ENCODE measurements at regions not wholly inside any gene's neighbourhood (a gene's known extent, or its start where the extent isn't known, plus 50 kb on each side); places are given as distances from the start of the nearest gene placed in this dataset.

DNA sequence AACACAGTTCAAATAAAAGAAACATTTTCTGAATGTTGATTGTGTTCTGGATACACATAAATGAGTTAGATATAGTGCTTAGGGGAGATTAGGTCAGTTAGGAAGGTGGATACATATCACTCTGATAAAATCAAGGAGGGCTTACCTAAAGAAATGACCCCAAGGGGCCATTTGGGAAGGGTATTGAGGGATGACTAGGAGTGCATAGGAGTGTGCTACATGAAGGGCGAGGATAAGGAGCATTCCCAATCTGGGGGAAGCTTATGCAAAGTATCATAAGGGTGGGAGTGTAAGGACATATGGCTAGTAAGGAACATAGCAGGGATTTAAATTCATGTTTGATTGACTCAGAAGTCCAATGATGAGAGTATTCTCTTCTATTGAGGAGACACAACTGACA lies 183.6 kb downstream of the NSG2 start:
- no peak for FAIRE-seq
- Histone ChIP-seq H3K27ac (ENCODE audit: insufficient read depth, low read depth, low read length) (no peak overlapping the region), H3K4me3 (replicated peaks in 1 of 3; ENCODE audit: insufficient read depth in 1 of 3, low read depth in 1 of 3, low read length in 3 of 3) (no peak overlapping the region), H3K9me1 (replicated peaks; ENCODE audit: control insufficient read depth, extremely low read depth, insufficient read depth, low read length) (no peaks in the 10 kb centered on the region), H3K79me2 (ENCODE audit: control insufficient read depth, insufficient read depth, low read length) (no peaks in the 10 kb centered on the region), H3K4me1 (ENCODE audit: control insufficient read depth, extremely low read depth, insufficient read depth, low read length) (no peaks in the 10 kb centered on the region), H3K36me3 (ENCODE audit: control insufficient read depth in 2 of 2, extremely low read depth in 1 of 2, insufficient read depth in 2 of 2, low read length in 2 of 2) (no peaks in the 10 kb centered on the region), H3K4me2 (ENCODE audit: insufficient read depth, low read length) (no peak overlapping the region), H3K9ac (replicated peaks; ENCODE audit: extremely low read depth, insufficient read depth, low read length) (no peak overlapping the region), H3K27me3 (ENCODE audit: control insufficient read depth in 2 of 2, insufficient read depth in 2 of 2, low read length in 2 of 2) (no peaks in the 10 kb centered on the region), H3K9me3 (replicated peaks; ENCODE audit: control insufficient read depth, insufficient read depth, low read length) (peaks cover 3% of the 10 kb centered on the region), H4K20me1 (replicated peaks; ENCODE audit: control insufficient read depth, extremely low read depth, insufficient read depth, low read length) (no peaks in the 10 kb centered on the region), H2AFZ (ENCODE audit: low read depth, low read length) (no peak overlapping the region)
- ChIA-PET CTCF (no interaction called here), POLR2A (no interaction called here)
- intact Hi-C loops (cut with micrococcal nuclease) (no loop called here), dilution Hi-C loops (cut with MboI; ENCODE audit: extremely low pct_ligation_motif_present, low sequenced_read_pairs) (no loop called here)
- DNase-seq (ENCODE audit: low read depth, low spot score), result no peak
- TF ChIP-seq POLR2A (IDR thresholded peaks at IDR 0.05; ENCODE audit: low read depth, low read length) (no peak), POLR2AphosphoS5 (IDR thresholded peaks at IDR 0.05; ENCODE audit: insufficient read depth, low read depth, low read length) (no peak), JUN (IDR thresholded peaks at IDR 0.05; ENCODE audit: borderline replicate concordance, insufficient read depth, insufficient read length, low read depth) (no peak), MYC (IDR thresholded peaks at IDR 0.05; ENCODE audit: low read depth, low read length) (no peak), EZH2 (IDR thresholded peaks at IDR 0.05; ENCODE audit: borderline replicate concordance, low read depth, low read length, severe bottlenecking) (no peak)
- TF ChIP-seq, protein P1, sequence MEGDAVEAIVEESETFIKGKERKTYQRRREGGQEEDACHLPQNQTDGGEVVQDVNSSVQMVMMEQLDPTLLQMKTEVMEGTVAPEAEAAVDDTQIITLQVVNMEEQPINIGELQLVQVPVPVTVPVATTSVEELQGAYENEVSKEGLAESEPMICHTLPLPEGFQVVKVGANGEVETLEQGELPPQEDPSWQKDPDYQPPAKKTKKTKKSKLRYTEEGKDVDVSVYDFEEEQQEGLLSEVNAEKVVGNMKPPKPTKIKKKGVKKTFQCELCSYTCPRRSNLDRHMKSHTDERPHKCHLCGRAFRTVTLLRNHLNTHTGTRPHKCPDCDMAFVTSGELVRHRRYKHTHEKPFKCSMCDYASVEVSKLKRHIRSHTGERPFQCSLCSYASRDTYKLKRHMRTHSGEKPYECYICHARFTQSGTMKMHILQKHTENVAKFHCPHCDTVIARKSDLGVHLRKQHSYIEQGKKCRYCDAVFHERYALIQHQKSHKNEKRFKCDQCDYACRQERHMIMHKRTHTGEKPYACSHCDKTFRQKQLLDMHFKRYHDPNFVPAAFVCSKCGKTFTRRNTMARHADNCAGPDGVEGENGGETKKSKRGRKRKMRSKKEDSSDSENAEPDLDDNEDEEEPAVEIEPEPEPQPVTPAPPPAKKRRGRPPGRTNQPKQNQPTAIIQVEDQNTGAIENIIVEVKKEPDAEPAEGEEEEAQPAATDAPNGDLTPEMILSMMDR (IDR thresholded peaks at IDR 0.05; ENCODE audit: extremely low read depth in 1 of 2, insufficient read depth in 1 of 2, low read depth in 1 of 2, low read length in 2 of 2), result no peak
- no TSS peak for BruUV-seq (replicated peaks)
